SK-N-SH (cell line): ENCODE measurements at regions not wholly inside any gene's neighbourhood (a gene's known extent, or its start where the extent isn't known, plus 50 kb on each side); places are given as distances from the start of the nearest gene placed in this dataset.

Experiments used
- CTCF ChIA-PET: fragments of 300-600, 350-600 bp; formaldehyde crosslinking; extraction: SDS; loops from one replicate; lab custom pipeline; 2021; lab: Yijun Ruan, JAX
- POLR2A ChIA-PET: fragments of 350-600 bp; sonication (Branson Sonifier 250); formaldehyde crosslinking; extraction: SDS; loops from one replicate; lab custom pipeline; 2020; ENCODE audit warnings: antibody characterized with exemption, inconsistent platforms; lab: Yijun Ruan, JAX
- DNase-seq: peaks from one replicate; pipeline ENCODE4 v3.0.0; 2012
- H2AFZ ChIP-seq: fragments of 200-600 bp; sonication (generic); 2 replicates; pipeline ENCODE4 v1.8.1; 2016; ENCODE audit warnings: antibody characterized with exemption, mild to moderate bottlenecking, low read depth
- H3F3A ChIP-seq: fragments of 200-600 bp; sonication (generic); replicated peaks from 2 replicates; pipeline ENCODE3; 2016; ENCODE audit warnings: antibody characterized with exemption, mild to moderate bottlenecking; ENCODE audit not compliant: insufficient read depth
- H3K27ac ChIP-seq, 2 experiments: fragments of 200-500 bp in 1 of 2; fragments of 200-600 bp in 1 of 2; sonication (Bioruptor generic) in 1 of 2; sonication (generic), shearing (Covaris generic) in 1 of 2; 2 replicates each; pipeline versions ENCODE4 v1.5.1 to v1.6.1; 2014 to 2016; ENCODE audit warnings: low read depth in 2 of 2, inconsistent platforms in 1 of 2, low read length in 1 of 2, mild to moderate bottlenecking in 1 of 2, mixed read lengths in 1 of 2
- H3K27me3 ChIP-seq: fragments of 200-600 bp; sonication (generic), shearing (Covaris generic); 2 replicates; pipeline ENCODE4 v1.6.1; 2016; ENCODE audit warnings: mixed run types; ENCODE audit not compliant: insufficient read depth
- H3K36me3 ChIP-seq, 2 experiments: fragments of 200-500 bp in 1 of 2; fragments of 200-600 bp in 1 of 2; sonication (Bioruptor generic) in 1 of 2; sonication (generic) in 1 of 2; replicated peaks in 1 of 2; 2 replicates each; pipeline versions ENCODE3 to v1.5.1; 2014 to 2016; ENCODE audit warnings: low read length in 1 of 2, mild to moderate bottlenecking in 1 of 2; ENCODE audit not compliant: insufficient read depth in 2 of 2, control insufficient read depth in 1 of 2
- H3K4me1 ChIP-seq, 2 experiments: fragments of 200-500 bp in 1 of 2; fragments of 200-600 bp in 1 of 2; sonication (Bioruptor generic) in 1 of 2; sonication (generic), shearing (Covaris generic) in 1 of 2; 2 replicates each; pipeline versions ENCODE4 v1.5.1 to v1.6.1; 2014 to 2016; ENCODE audit warnings: low read depth in 1 of 2, low read length in 1 of 2, mixed run types in 1 of 2; ENCODE audit not compliant: insufficient read depth in 2 of 2, control insufficient read depth in 1 of 2
- H3K4me2 ChIP-seq: fragments of 200-600 bp; sonication (generic), shearing (Covaris generic); 2 replicates; pipeline ENCODE4 v1.6.1; 2017; ENCODE audit warnings: mixed run types
- H3K4me3 ChIP-seq, 2 experiments: fragments of 200-500 bp in 1 of 2; fragments of 200-600 bp in 1 of 2; sonication (Bioruptor generic) in 1 of 2; sonication (generic), shearing (Covaris generic) in 1 of 2; 2 replicates each; pipeline versions ENCODE4 v1.5.1 to v1.8.1; 2014 to 2016; ENCODE audit warnings: low read depth in 2 of 2, inconsistent platforms in 1 of 2, low read length in 1 of 2, mild to moderate bottlenecking in 1 of 2, mixed read lengths in 1 of 2, moderate library complexity in 1 of 2
- H3K79me2 ChIP-seq: fragments of 200-600 bp; sonication (generic); 2 replicates; pipeline ENCODE4 v1.8.1; 2017; ENCODE audit warnings: mild to moderate bottlenecking; ENCODE audit not compliant: insufficient read depth
- H3K9ac ChIP-seq: fragments of 200-600 bp; sonication (generic); 2 replicates; pipeline ENCODE4 v1.6.1; 2017; ENCODE audit warnings: mixed run types
- H3K9me2 ChIP-seq: fragments of 200-600 bp; sonication (generic); 2 replicates; pipeline ENCODE4 v1.6.1; 2017; ENCODE audit warnings: mixed run types
- H3K9me3 ChIP-seq: fragments of 200-600 bp; sonication (generic); 2 replicates; pipeline ENCODE4 v1.6.1; 2017; ENCODE audit warnings: mixed run types, mild to moderate bottlenecking, moderate library complexity
- H4K20me1 ChIP-seq: fragments of 200-600 bp; sonication (generic); 2 replicates; pipeline ENCODE4 v1.6.1; 2017; ENCODE audit warnings: mild to moderate bottlenecking, mixed run types; ENCODE audit not compliant: insufficient read depth
- ELF1 ChIP-seq: IDR thresholded peaks from 2 replicates; pipeline ENCODE4 v1.4.0; 2012
- EZH2phosphoT487 ChIP-seq: fragments of 200-600 bp; sonication (generic); IDR thresholded peaks from 2 replicates; pipeline ENCODE4 v1.6.1; 2017; ENCODE audit warnings: low read depth, mixed run types, mild to moderate bottlenecking, antibody characterized with exemption, moderate library complexity, borderline replicate concordance
- FOXM1 ChIP-seq: IDR thresholded peaks from 2 replicates; pipeline ENCODE4 v1.4.0; 2012; ENCODE audit warnings: low read depth, mild to moderate bottlenecking
- GATA2 ChIP-seq: sonication (generic); formaldehyde crosslinking; IDR thresholded peaks from 2 replicates; pipeline ENCODE4 v1.5.0; 2020; ENCODE audit warnings: mild to moderate bottlenecking, missing genetic modification reagents
- JUND ChIP-seq: IDR thresholded peaks from 2 replicates; pipeline ENCODE4 v1.4.0; 2012
- PBX3 ChIP-seq: IDR thresholded peaks from 2 replicates; pipeline ENCODE4; 2012
- REST ChIP-seq: IDR thresholded peaks from 2 replicates; pipeline ENCODE4 v1.6.1; 2012; ENCODE audit warnings: mild to moderate bottlenecking, low read depth, low read length, moderate library complexity
- TAF1 ChIP-seq: IDR thresholded peaks from 2 replicates; pipeline ENCODE4 v1.6.1; 2012; ENCODE audit warnings: low read depth, mild to moderate bottlenecking, low read length, moderate library complexity, borderline replicate concordance
- TEAD4 ChIP-seq: IDR thresholded peaks from 2 replicates; pipeline ENCODE4 v1.4.0; 2012; ENCODE audit warnings: mild to moderate bottlenecking, borderline replicate concordance; ENCODE audit not compliant: insufficient read depth
- USF1 ChIP-seq: IDR thresholded peaks from 2 replicates; pipeline ENCODE4 v1.4.0; 2012; ENCODE audit warnings: low read depth, borderline replicate concordance
- USF2 ChIP-seq: fragments of 150-350 bp; IDR thresholded peaks from 2 replicates; pipeline ENCODE4 v1.6.1; 2017; ENCODE audit warnings: antibody characterized with exemption, low read length, low read depth, borderline replicate concordance
- WGBS: methylation state at CpG from one replicate; pipeline ENCODE4 v1.1.6; 2017; ENCODE audit warnings: low lambda C conversion rate; 5-methylcytosine and 5-hydroxymethylcytosine counted together

- Histone ChIP-seq H3K9me2 (no peaks in the 10 kb centered on the region), H3K36me3 (no peaks in the 10 kb centered on the region), H3F3A (no peaks in the 10 kb centered on the region), H2AFZ (no peak overlapping the region), H3K4me2 (no peak overlapping the region), H3K27me3 (no peaks in the 10 kb centered on the region; the same call in 1 of the 2 replicates), H4K20me1 (no peaks in the 10 kb centered on the region), H3K4me1 (no peaks in the 10 kb centered on the region), H3K79me2 (no peaks in the 10 kb centered on the region), H3K27ac (no peak overlapping the region), H3K9ac (no peak overlapping the region), H3K4me3 (no peak overlapping the region), H3K9me3 (no peaks in the 10 kb centered on the region)
- ChIA-PET CTCF (no interaction called here), POLR2A (no interaction called here)
- WGBS, result 36% methylated on average over 3 of the region's 3 CpGs
- no peak for DNase-seq
- TF ChIP-seq PBX3, result no peak
- no peak for TF ChIP-seq EZH2phosphoT487
- TF ChIP-seq GATA2 (CRISPR knock-in tag), result no peak
- TF ChIP-seq REST, result no peak
- TF ChIP-seq USF2, result no peak
- no peak for TF ChIP-seq TEAD4
- TF ChIP-seq TAF1, result no peak
- no peak for TF ChIP-seq JUND
- TF ChIP-seq FOXM1, result no peak
- no peak for TF ChIP-seq ELF1
- TF ChIP-seq USF1, result no peak
These were observed 516.6 kb upstream of the CLINT1 start for GRCh38 chr5:158375531-158375930.
